OCI-LY3 (cell line): ENCODE measurements at regions not wholly inside any gene's neighbourhood (a gene's known extent, or its start where the extent isn't known, plus 50 kb on each side); places are given as distances from the start of the nearest gene placed in this dataset.

Source experiments
- EZH2phosphoT487 ChIP-seq: fragments of 200-600 bp; shearing (Covaris generic); IDR thresholded peaks from 2 replicates; pipeline ENCODE4 v1.6.1; 2018; ENCODE audit warnings: antibody characterized with exemption, mixed run types, low read depth
- TF ChIP-seq, protein P1 (sequence below): fragments of 200-600, 300-600 bp; sonication (generic); IDR thresholded peaks from 2 replicates; pipeline ENCODE4 v1.5.1; 2014; ENCODE audit warnings: antibody characterized with exemption, low read length, low read depth

DNA sequence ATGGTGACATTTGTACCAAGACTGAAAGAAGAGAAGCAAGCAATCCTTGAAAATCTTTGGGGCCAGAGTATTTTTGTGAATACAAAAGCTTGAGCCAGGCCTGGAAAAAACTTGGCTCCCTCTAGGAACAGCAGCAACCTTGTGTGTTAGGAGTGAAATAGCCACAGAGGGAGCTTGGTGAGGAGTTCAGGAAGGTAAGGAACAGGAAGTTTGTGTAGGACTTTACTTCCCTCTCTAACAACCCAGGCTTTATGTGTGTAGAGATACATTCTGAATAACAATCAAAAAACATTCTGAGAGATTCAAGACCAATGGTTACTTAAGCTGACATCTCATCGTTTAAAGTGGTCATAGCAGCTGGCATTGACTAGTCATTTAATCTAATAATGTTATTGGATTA, 668.5 kb downstream of the PCDH18 start:
- TF ChIP-seq, protein P1, sequence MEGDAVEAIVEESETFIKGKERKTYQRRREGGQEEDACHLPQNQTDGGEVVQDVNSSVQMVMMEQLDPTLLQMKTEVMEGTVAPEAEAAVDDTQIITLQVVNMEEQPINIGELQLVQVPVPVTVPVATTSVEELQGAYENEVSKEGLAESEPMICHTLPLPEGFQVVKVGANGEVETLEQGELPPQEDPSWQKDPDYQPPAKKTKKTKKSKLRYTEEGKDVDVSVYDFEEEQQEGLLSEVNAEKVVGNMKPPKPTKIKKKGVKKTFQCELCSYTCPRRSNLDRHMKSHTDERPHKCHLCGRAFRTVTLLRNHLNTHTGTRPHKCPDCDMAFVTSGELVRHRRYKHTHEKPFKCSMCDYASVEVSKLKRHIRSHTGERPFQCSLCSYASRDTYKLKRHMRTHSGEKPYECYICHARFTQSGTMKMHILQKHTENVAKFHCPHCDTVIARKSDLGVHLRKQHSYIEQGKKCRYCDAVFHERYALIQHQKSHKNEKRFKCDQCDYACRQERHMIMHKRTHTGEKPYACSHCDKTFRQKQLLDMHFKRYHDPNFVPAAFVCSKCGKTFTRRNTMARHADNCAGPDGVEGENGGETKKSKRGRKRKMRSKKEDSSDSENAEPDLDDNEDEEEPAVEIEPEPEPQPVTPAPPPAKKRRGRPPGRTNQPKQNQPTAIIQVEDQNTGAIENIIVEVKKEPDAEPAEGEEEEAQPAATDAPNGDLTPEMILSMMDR: no peak
- TF ChIP-seq EZH2phosphoT487: no peak
